ENCODE measurements at regions not wholly inside any gene's neighbourhood (a gene's known extent, or its start where the extent isn't known, plus 50 kb on each side); places are given as distances from the start of the nearest gene placed in this dataset.

GRCh38 chr5:126338635-126339034, 84.6 kb upstream of the GRAMD2B start (continued):
- TF ChIP-seq CEBPZ (IDR thresholded peaks at IDR 0.05; ENCODE audit: low read depth, low read length) = no peak
- TF ChIP-seq BCLAF1 (IDR thresholded peaks at IDR 0.05) = no peak
- TF ChIP-seq REST (IDR thresholded peaks at IDR 0.05; ENCODE audit: low read depth, low read length) = no peak
- TF ChIP-seq DPF2 (IDR thresholded peaks at IDR 0.05) = no peak
- TF ChIP-seq YBX1 (IDR thresholded peaks at IDR 0.05) = no peak

Measured in GM12878 (cell line).